ENCODE measurements at regions not wholly inside any gene's neighbourhood (a gene's known extent, or its start where the extent isn't known, plus 50 kb on each side); places are given as distances from the start of the nearest gene placed in this dataset.

GRCh38 chr6:16078064-16078463, 50.8 kb upstream of the MYLIP start:
- DNase-seq (ENCODE audit: low read depth in 2 of 2), result no peak

- no peak for DNase-seq (ENCODE audit: low read depth in 2 of 2)
These were observed 59.2 kb upstream of the MYLIP start for GRCh38 chr6:16069671-16070070.

- DNase-seq (ENCODE audit: low read depth in 2 of 2), result no peak
These were observed 59.7 kb upstream of the MYLIP start for GRCh38 chr6:16069222-16069621.

GRCh38 chr6:16067568-16067967, 61.3 kb upstream of the MYLIP start:
- DNase-seq (ENCODE audit: low read depth in 2 of 2), result no peak

GRCh38 chr6:16064671-16065072, 64.2 kb upstream of the MYLIP start:
- DNase-seq (ENCODE audit: low read depth in 2 of 2), result no peak

- no peak for DNase-seq (ENCODE audit: low read depth in 2 of 2)
These were observed 65.3 kb upstream of the MYLIP start for GRCh38 chr6:16063580-16063979.

GRCh38 chr6:16061818-16062217, 67.1 kb upstream of the MYLIP start:
- DNase-seq (ENCODE audit: low read depth in 2 of 2), result no peak

GRCh38 chr6:16060039-16060438, 68.8 kb upstream of the MYLIP start:
- no peak for DNase-seq (ENCODE audit: low read depth in 2 of 2)

- no peak for DNase-seq (ENCODE audit: low read depth in 2 of 2)
These were observed 69.4 kb upstream of the MYLIP start for GRCh38 chr6:16059496-16059895.

GRCh38 chr6:16058929-16059345, 69.9 kb upstream of the MYLIP start:
- DNase-seq (ENCODE audit: low read depth in 2 of 2), result no peak

GRCh38 chr6:16058201-16058928, 70.5 kb upstream of the MYLIP start:
- DNase-seq (ENCODE audit: low read depth in 2 of 2), result no peak

- no peak for DNase-seq (ENCODE audit: low read depth in 2 of 2)
These were observed 71.4 kb upstream of the MYLIP start for GRCh38 chr6:16057446-16057845.

GRCh38 chr6:16056263-16056870, 72.5 kb upstream of the MYLIP start:
- no peak for DNase-seq (ENCODE audit: low read depth in 2 of 2)

- no peak for DNase-seq (ENCODE audit: low read depth in 2 of 2)
These were observed 73.0 kb upstream of the MYLIP start for GRCh38 chr6:16055852-16056251.

GRCh38 chr6:16049168-16049567, 79.7 kb upstream of the MYLIP start:
- no peak for DNase-seq (ENCODE audit: low read depth in 2 of 2)

GRCh38 chr6:16048221-16048620, 80.7 kb upstream of the MYLIP start:
- no peak for DNase-seq (ENCODE audit: low read depth in 2 of 2)

- no peak for DNase-seq (ENCODE audit: low read depth in 2 of 2)
These were observed 81.4 kb upstream of the MYLIP start for GRCh38 chr6:16047435-16047990.

- no peak for DNase-seq (ENCODE audit: low read depth in 2 of 2)
These were observed 83.6 kb upstream of the MYLIP start for GRCh38 chr6:16045238-16045637.

- no peak for DNase-seq (ENCODE audit: low read depth in 2 of 2)
These were observed 84.7 kb upstream of the MYLIP start for GRCh38 chr6:16044211-16044643.

- DNase-seq (ENCODE audit: low read depth in 2 of 2), result no peak
These were observed 85.4 kb upstream of the MYLIP start for GRCh38 chr6:16043171-16044135.

GRCh38 chr6:16042751-16043150, 86.1 kb upstream of the MYLIP start:
- DNase-seq (ENCODE audit: low read depth in 2 of 2), result no peak

- no peak for DNase-seq (ENCODE audit: low read depth in 2 of 2)
These were observed 87.6 kb upstream of the MYLIP start for GRCh38 chr6:16041327-16041726.

Measured in dermis microvascular lymphatic vessel endothelial cell (primary cell).